Activated T-cell treated with anti-CD3 and anti-CD28 coated beads, Interleukin-2, amount 50 U/mL, for 48 hours (primary cell): ENCODE measurements at regions not wholly inside any gene's neighbourhood (a gene's known extent, or its start where the extent isn't known, plus 50 kb on each side); places are given as distances from the start of the nearest gene placed in this dataset.

ENCODE experiments used
- DNase-seq, 2 experiments: peaks; one replicate each; pipeline ENCODE4 v3.0.0-alpha.2; 2020

GRCh38 chr11:91742155-91742554 lies 482.5 kb upstream of the FAT3 start:
- DNase-seq, result no peak

- DNase-seq, result no peak
Observed at GRCh38 chr11:91731051-91731450, 493.6 kb upstream of the FAT3 start.

GRCh38 chr11:91730620-91731019 lies 494.0 kb upstream of the FAT3 start:
- DNase-seq, result no peak

GRCh38 chr11:91730057-91730456 lies 494.6 kb upstream of the FAT3 start:
- DNase-seq, result no peak

GRCh38 chr11:91717169-91717568 lies 507.4 kb upstream of the FAT3 start:
- DNase-seq, result no peak

- no peak for DNase-seq
Observed at GRCh38 chr11:91707652-91708482, 516.8 kb upstream of the FAT3 start.

GRCh38 chr11:91703042-91703441 lies 521.6 kb upstream of the FAT3 start:
- DNase-seq, result no peak

GRCh38 chr11:91700854-91701253 lies 523.8 kb upstream of the FAT3 start:
- no peak for DNase-seq

GRCh38 chr11:91698845-91699244 lies 525.8 kb upstream of the FAT3 start:
- DNase-seq, result no peak

GRCh38 chr11:91694331-91694730 lies 530.3 kb upstream of the FAT3 start:
- no peak for DNase-seq

GRCh38 chr11:91691872-91692271 lies 532.7 kb upstream of the FAT3 start:
- DNase-seq, result no peak

GRCh38 chr11:91688672-91689071 lies 535.9 kb upstream of the FAT3 start:
- no peak for DNase-seq

GRCh38 chr11:91686700-91687099 lies 537.9 kb upstream of the FAT3 start:
- DNase-seq, result no peak

GRCh38 chr11:91686281-91686680 lies 538.3 kb upstream of the FAT3 start:
- DNase-seq, result no peak

GRCh38 chr11:91673705-91674104 lies 550.9 kb upstream of the FAT3 start:
- DNase-seq, result no peak

GRCh38 chr11:91664521-91664920 lies 560.1 kb upstream of the FAT3 start:
- no peak for DNase-seq

GRCh38 chr11:91660036-91660435 lies 564.6 kb upstream of the FAT3 start:
- DNase-seq, result no peak

GRCh38 chr11:91654686-91655085 lies 569.9 kb upstream of the FAT3 start:
- no peak for DNase-seq

GRCh38 chr11:91653079-91653754 lies 571.4 kb upstream of the FAT3 start:
- DNase-seq, result no peak

- DNase-seq, result no peak
Observed at GRCh38 chr11:91650802-91651201, 573.8 kb upstream of the FAT3 start.

- DNase-seq, result no peak
Observed at GRCh38 chr11:91641153-91641552, 583.5 kb upstream of the FAT3 start.

- DNase-seq, result no peak
Observed at GRCh38 chr11:91639359-91639758, 585.3 kb upstream of the FAT3 start.

- no peak for DNase-seq
Observed at GRCh38 chr11:91630916-91631673, 593.5 kb upstream of the FAT3 start.

- no peak for DNase-seq
Observed at GRCh38 chr11:91625495-91625894, 599.1 kb upstream of the FAT3 start.
